ENCODE measurements at regions not wholly inside any gene's neighbourhood (a gene's known extent, or its start where the extent isn't known, plus 50 kb on each side); places are given as distances from the start of the nearest gene placed in this dataset.
A peak's percentile ranks its signal among the peaks of the same experiment; 100 is the strongest.
"Not testable (repeated sequence)": the region's sequence is repeated elsewhere in the genome, so short reads cannot be mapped to it uniquely, and the experiment has no call there.

- Histone ChIP-seq H3K9ac (ENCODE audit: control insufficient read depth, insufficient read depth, low read length) (no peak overlapping the region; the same call in 1 of the 2 replicates), H3K9me3 (replicated peaks; ENCODE audit: control insufficient read depth, insufficient read depth, low read length) (no peaks in the 10 kb centered on the region; the same call in 2 of the 3 replicates), H3K4me2 (ENCODE audit: control insufficient read depth, insufficient read depth) (no peak overlapping the region), H3K79me2 (ENCODE audit: control insufficient read depth, insufficient read depth, low read length) (no peaks in the 10 kb centered on the region), H2AFZ (ENCODE audit: control insufficient read depth, low read depth, low read length) (no peak overlapping the region; the same call in 1 of the 2 replicates), H3K4me3 (no peak overlapping the region), H3K27ac (ENCODE audit: control insufficient read depth, insufficient read depth) (no peak overlapping the region), H3K27me3 (replicated peaks in 1 of 2; ENCODE audit: control insufficient read depth in 2 of 2, insufficient read depth in 2 of 2, low read length in 1 of 2) (no peaks in the 10 kb centered on the region), H3K4me1 (ENCODE audit: control insufficient read depth, insufficient read depth, low read length) (no peaks in the 10 kb centered on the region), H3K36me3 (ENCODE audit: control insufficient read depth in 2 of 2, insufficient read depth in 2 of 2, low read length in 1 of 2) (no peaks in the 10 kb centered on the region), H4K20me1 (ENCODE audit: control insufficient read depth, insufficient read depth) (no peaks in the 10 kb centered on the region)
- no TSS peak for BruUV-seq (replicated peaks)
- ChIA-PET CTCF (no interaction called here), POLR2A (interaction anchor here (0.7 kb wide), 1 partner anchor 11 kb away, joined by 3 read pairs; no protein-coding TSS in a partner anchor), SMC1A (ENCODE audit: uncharacterized antibody, unreplicated experiment) (no interaction called here), RAD21 (ENCODE audit: unreplicated experiment) (no interaction called here)
- WGBS (ENCODE audit: insufficient coverage, insufficient replicate concordance, low lambda C conversion rate, missing lambda C conversion rate), result 69% methylated on average over 10 of the region's 10 CpGs
- peak; percentile 98 for FAIRE-seq
- in situ Hi-C loops (cut with MboI) (no loop called here), intact Hi-C loops (cut with micrococcal nuclease; ENCODE audit: unreplicated experiment) (no loop called here)
- ATAC-seq, result no peak
- TF ChIP-seq RB1 (IDR thresholded peaks at IDR 0.05; ENCODE audit: borderline replicate concordance) (no peak), PBX3 (IDR thresholded peaks at IDR 0.05; ENCODE audit: insufficient replicate concordance, low read depth, low read length) (no peak), ASH2L (IDR thresholded peaks at IDR 0.05; ENCODE audit: borderline replicate concordance, low read depth) (no peak), YY1 (IDR thresholded peaks at IDR 0.05; ENCODE audit: low read depth, low read length) (no peak), CHD1 (IDR thresholded peaks at IDR 0.05; ENCODE audit: low read depth, low read length) (no peak)
- no peak for DNase-seq (ENCODE audit: low read depth, low spot score)
Measured at GRCh38 chr7:101728128-101728527, 89.3 kb upstream of the CUX1 start.

- H2AFZ ChIP-seq (ENCODE audit: control insufficient read depth, low read depth, low read length); CTCF ChIA-PET; H3K4me1 ChIP-seq (ENCODE audit: control insufficient read depth, insufficient read depth, low read length); H3K79me2 ChIP-seq (ENCODE audit: control insufficient read depth, insufficient read depth, low read length); in situ Hi-C loops (cut with MboI); H3K4me3 ChIP-seq; H3K36me3 ChIP-seq (ENCODE audit: control insufficient read depth in 2 of 2, insufficient read depth in 2 of 2, low read length in 1 of 2); intact Hi-C loops (cut with micrococcal nuclease; ENCODE audit: unreplicated experiment); ATAC-seq; H3K27me3 ChIP-seq (replicated peaks in 1 of 2; ENCODE audit: control insufficient read depth in 2 of 2, insufficient read depth in 2 of 2, low read length in 1 of 2); SMC1A ChIA-PET (ENCODE audit: uncharacterized antibody, unreplicated experiment); FAIRE-seq; BruUV-seq (replicated peaks); DNase-seq (ENCODE audit: low read depth, low spot score); H3K9me3 ChIP-seq (replicated peaks; ENCODE audit: control insufficient read depth, insufficient read depth, low read length); RAD21 ChIA-PET (ENCODE audit: unreplicated experiment); H3K27ac ChIP-seq (ENCODE audit: control insufficient read depth, insufficient read depth); H3K4me2 ChIP-seq (ENCODE audit: control insufficient read depth, insufficient read depth); H4K20me1 ChIP-seq (ENCODE audit: control insufficient read depth, insufficient read depth); H3K9ac ChIP-seq (ENCODE audit: control insufficient read depth, insufficient read depth, low read length): not testable (repeated sequence)
- WGBS (ENCODE audit: insufficient coverage, insufficient replicate concordance, low lambda C conversion rate, missing lambda C conversion rate), result 57% methylated on average over 6 of the region's 6 CpGs
- POLR2A ChIA-PET, result interaction anchor here (0.7 kb wide), 2 partner anchors 10 to 251 kb away, joined by 3 read pairs; no protein-coding TSS in a partner anchor
Measured at GRCh38 chr7:101728873-101729240, 88.6 kb upstream of the CUX1 start.
